Esophagus muscularis mucosa (tissue), 4 donors: ENCODE measurements at regions not wholly inside any gene's neighbourhood (a gene's known extent, or its start where the extent isn't known, plus 50 kb on each side); places are given as distances from the start of the nearest gene placed in this dataset.

Experiments
- CTCF ChIP-seq, 3 experiments: fragments of 200-600 bp in 2 of 3; fragments of 450-650 bp in 1 of 3; sonication (generic) in 2 of 3; IDR thresholded peaks; one replicate each; pipeline ENCODE4 v1.5.1; 2017 to 2019; ENCODE audit warnings: antibody characterized with exemption in 3 of 3, mild to moderate bottlenecking in 2 of 3, moderate library complexity in 1 of 3
- EP300 ChIP-seq: sonication (generic); formaldehyde crosslinking; IDR thresholded peaks from one replicate; pipeline ENCODE4 v1.6.1; 2017; ENCODE audit warnings: antibody characterized with exemption
- POLR2A ChIP-seq: fragments of 450-650 bp; IDR thresholded peaks from one replicate; pipeline ENCODE4 v1.6.1; 2017; ENCODE audit warnings: antibody characterized with exemption, moderate library complexity, mild to moderate bottlenecking, low read depth
- POLR2AphosphoS5 ChIP-seq, 2 donors: sonication (generic); formaldehyde crosslinking; IDR thresholded peaks; one replicate each; pipeline ENCODE4 v1.6.1; 2017; ENCODE audit warnings: antibody characterized with exemption in 2 of 2

GRCh38 chr12:42769455-42769854, 179.9 kb upstream of the PRICKLE1 start:
- TF ChIP-seq CTCF (IDR thresholded peaks at IDR 0.05) (no peak), POLR2AphosphoS5 (IDR thresholded peaks at IDR 0.05) (no peak), EP300 (no peak), POLR2A (no peak)
